ENCODE measurements at regions not wholly inside any gene's neighbourhood (a gene's known extent, or its start where the extent isn't known, plus 50 kb on each side); places are given as distances from the start of the nearest gene placed in this dataset.
"Not testable (repeated sequence)": the region's sequence is repeated elsewhere in the genome, so short reads cannot be mapped to it uniquely, and the experiment has no call there.

DNA sequence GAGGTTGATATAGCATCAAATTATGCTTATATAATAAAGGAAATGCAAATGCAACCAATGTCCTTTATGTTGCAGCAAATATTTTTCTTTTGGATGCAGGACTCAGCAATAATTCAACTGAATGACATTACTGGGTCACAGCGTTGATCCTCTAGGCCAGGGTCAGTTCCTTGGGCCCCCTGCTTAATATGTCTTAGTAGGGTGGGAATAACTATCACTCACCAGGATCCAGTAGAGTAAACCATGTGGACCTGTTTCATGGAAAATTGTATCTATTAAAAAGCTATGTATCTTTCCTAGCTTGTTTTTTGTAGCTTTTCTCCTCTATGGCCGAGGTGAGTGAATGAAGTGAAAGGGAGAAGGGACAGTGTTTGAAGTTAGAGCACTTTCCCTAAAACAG lies 161.5 kb upstream of the SSTR1 start:
- TF ChIP-seq, protein P1, sequence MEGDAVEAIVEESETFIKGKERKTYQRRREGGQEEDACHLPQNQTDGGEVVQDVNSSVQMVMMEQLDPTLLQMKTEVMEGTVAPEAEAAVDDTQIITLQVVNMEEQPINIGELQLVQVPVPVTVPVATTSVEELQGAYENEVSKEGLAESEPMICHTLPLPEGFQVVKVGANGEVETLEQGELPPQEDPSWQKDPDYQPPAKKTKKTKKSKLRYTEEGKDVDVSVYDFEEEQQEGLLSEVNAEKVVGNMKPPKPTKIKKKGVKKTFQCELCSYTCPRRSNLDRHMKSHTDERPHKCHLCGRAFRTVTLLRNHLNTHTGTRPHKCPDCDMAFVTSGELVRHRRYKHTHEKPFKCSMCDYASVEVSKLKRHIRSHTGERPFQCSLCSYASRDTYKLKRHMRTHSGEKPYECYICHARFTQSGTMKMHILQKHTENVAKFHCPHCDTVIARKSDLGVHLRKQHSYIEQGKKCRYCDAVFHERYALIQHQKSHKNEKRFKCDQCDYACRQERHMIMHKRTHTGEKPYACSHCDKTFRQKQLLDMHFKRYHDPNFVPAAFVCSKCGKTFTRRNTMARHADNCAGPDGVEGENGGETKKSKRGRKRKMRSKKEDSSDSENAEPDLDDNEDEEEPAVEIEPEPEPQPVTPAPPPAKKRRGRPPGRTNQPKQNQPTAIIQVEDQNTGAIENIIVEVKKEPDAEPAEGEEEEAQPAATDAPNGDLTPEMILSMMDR (conservative IDR thresholded peaks at IDR 0.05; ENCODE audit: control insufficient read depth, insufficient read depth, low read depth, low read length) = no peak
- no peak for DNase-seq (ENCODE audit: low read depth)
- H3K4me3 ChIP-seq (ENCODE audit: control insufficient read depth, low read depth, low read length) = no peak overlapping the region

- DNase-seq (ENCODE audit: low read depth) = no peak
- TF ChIP-seq, protein P1 (conservative IDR thresholded peaks at IDR 0.05; ENCODE audit: control insufficient read depth, insufficient read depth, low read depth, low read length) = no peak
- H3K4me3 ChIP-seq (ENCODE audit: control insufficient read depth, low read depth, low read length) = no peak overlapping the region
These were observed 160.4 kb upstream of the SSTR1 start for GRCh38 chr14:38047195-38047902.

DNA sequence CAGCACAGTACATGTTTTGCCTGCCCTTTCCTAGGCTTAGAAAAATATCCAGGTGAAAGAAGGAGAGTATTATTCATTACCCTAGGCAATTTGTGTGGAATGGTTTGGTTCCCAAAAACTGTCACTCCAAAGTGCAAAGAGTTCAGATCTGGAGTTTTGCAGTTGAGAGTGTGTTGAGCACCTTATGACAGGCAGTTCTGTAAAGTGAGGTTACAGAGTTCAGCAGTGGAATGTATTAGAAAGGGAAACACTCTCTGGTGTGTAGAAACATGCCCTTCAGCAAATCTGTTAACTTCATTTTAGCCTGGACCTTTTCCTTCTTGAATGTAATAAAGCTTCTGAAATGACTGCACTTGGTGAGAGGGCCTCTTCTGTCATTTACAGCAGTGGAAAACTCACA lies 154.0 kb upstream of the SSTR1 start:
- H3K4me3 ChIP-seq (ENCODE audit: control insufficient read depth, low read depth, low read length) = no peak overlapping the region
- TF ChIP-seq, protein P1 (conservative IDR thresholded peaks at IDR 0.05; ENCODE audit: control insufficient read depth, insufficient read depth, low read depth, low read length) = no peak
- no peak for DNase-seq (ENCODE audit: low read depth)

GRCh38 chr14:38056270-38056669 lies 151.4 kb upstream of the SSTR1 start:
- TF ChIP-seq, protein P1 (conservative IDR thresholded peaks at IDR 0.05; ENCODE audit: control insufficient read depth, insufficient read depth, low read depth, low read length) = no peak
- no peak overlapping the region for H3K4me3 ChIP-seq (ENCODE audit: control insufficient read depth, low read depth, low read length)
- DNase-seq (ENCODE audit: low read depth) = no peak

DNA sequence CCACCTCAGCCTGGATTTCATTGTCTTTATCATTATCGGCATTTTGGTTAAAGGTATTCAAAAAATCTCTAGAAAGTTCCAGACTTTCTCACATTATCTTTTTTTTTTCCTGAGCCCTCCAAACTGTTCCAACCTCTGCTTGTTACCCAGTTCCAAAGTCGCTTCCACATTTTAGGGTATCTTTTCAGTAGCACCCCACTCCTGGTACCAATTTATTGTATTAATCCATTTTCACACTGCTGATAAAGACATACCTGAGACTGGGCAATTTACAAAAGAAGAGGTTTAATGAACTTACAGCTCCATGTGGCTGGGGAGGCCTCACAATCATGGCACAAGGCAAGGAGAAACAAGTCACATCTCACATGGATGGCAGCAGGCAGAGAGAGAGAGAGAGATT lies 145.5 kb upstream of the SSTR1 start:
- not testable (repeated sequence) for DNase-seq (ENCODE audit: low read depth); H3K4me3 ChIP-seq (ENCODE audit: control insufficient read depth, low read depth, low read length)

DNA sequence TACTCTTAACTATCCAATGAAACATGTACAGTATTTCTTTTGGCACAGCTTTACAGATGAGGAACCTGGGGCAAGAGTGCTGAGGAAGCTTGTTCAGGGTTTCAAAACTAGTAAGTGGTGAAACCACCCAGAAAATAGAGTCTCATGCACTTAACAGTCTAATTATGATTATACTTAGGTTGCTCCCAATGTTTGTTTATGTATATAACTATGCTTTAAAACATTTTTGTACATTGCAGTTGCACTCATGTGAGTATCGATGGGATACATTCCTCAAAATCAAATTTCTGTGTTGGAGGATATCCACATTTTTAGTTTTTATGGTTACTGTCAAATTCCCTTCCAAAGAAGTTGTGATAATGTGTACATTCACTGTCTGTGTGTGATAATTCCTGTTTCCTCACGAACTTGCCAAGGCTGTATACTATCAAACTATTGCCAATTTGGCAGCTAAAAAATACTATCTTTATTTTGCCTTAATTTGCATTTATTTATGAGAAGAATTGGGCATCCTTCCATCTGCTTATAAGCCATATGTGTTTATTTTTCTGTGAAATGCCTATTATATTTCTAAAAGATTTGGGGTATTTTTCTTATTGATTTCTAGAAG lies 143.9 kb upstream of the SSTR1 start:
- H3K4me3 ChIP-seq (ENCODE audit: control insufficient read depth, low read depth, low read length) = no peak overlapping the region
- no peak for DNase-seq (ENCODE audit: low read depth)
- TF ChIP-seq, protein P1 (conservative IDR thresholded peaks at IDR 0.05; ENCODE audit: control insufficient read depth, insufficient read depth, low read depth, low read length) = no peak

- TF ChIP-seq, protein P1 (conservative IDR thresholded peaks at IDR 0.05; ENCODE audit: control insufficient read depth, insufficient read depth, low read depth, low read length) = no peak
- no peak for DNase-seq (ENCODE audit: low read depth)
- no peak overlapping the region for H3K4me3 ChIP-seq (ENCODE audit: control insufficient read depth, low read depth, low read length)
These were observed 142.5 kb upstream of the SSTR1 start for GRCh38 chr14:38065106-38065762.
